H1 (cell line): ENCODE measurements at regions not wholly inside any gene's neighbourhood (a gene's known extent, or its start where the extent isn't known, plus 50 kb on each side); places are given as distances from the start of the nearest gene placed in this dataset.

Source experiments
- CTCF ChIA-PET: fragments of 300-600 bp; sonication (Branson Sonifier 250); formaldehyde crosslinking; loops from one replicate; lab custom pipeline; 2021; ENCODE audit not compliant: partially characterized antibody; lab: Charles Lee
- POLR2A ChIA-PET: fragments of 300-600 bp; sonication (Branson Sonifier 250); formaldehyde crosslinking; loops from one replicate; lab custom pipeline; 2021; ENCODE audit warnings: inconsistent platforms; ENCODE audit not compliant: partially characterized antibody; lab: Charles Lee
- DNase-seq, 2 experiments: peaks; one replicate each; pipeline versions ENCODE4 v3.0.0 to v3.0.0-alpha.2; 2010 to 2022; ENCODE audit warnings: low spot score in 2 of 2, low read depth in 1 of 2, mixed read lengths in 1 of 2
- FAIRE-seq: peaks from 2 replicates; lab custom pipeline; 2011; peaks lifted over from hg19 to GRCh38; lab: Jason Lieb, UNC
- H2AFZ ChIP-seq: 2 replicates; pipeline ENCODE4 v1.8.1; 2012; ENCODE audit warnings: low read length, inconsistent platforms
- H2AK5ac ChIP-seq: 2 replicates; pipeline ENCODE4 v1.6.1; 2013; ENCODE audit warnings: low read depth, low read length
- H2BK120ac ChIP-seq: replicated peaks from 2 replicates; pipeline ENCODE3; 2013; ENCODE audit warnings: low read depth, low read length, inconsistent platforms
- H2BK12ac ChIP-seq: 2 replicates; pipeline ENCODE4 v1.6.1; 2013; ENCODE audit warnings: low read depth, low read length
- H2BK15ac ChIP-seq: 2 replicates; pipeline ENCODE4 v1.6.1; 2013; ENCODE audit warnings: low read length
- H2BK20ac ChIP-seq: 2 replicates; pipeline ENCODE4 v1.6.1; 2013; ENCODE audit warnings: low read length
- H2BK5ac ChIP-seq: 2 replicates; pipeline ENCODE4 v1.6.1; 2013; ENCODE audit warnings: low read depth, low read length
- H3K14ac ChIP-seq: 2 replicates; pipeline ENCODE4 v1.6.1; 2013; ENCODE audit warnings: inconsistent platforms; ENCODE audit not compliant: insufficient read length
- H3K18ac ChIP-seq: 2 replicates; pipeline ENCODE4 v1.6.1; 2013; ENCODE audit warnings: low read length; ENCODE audit errors: extremely low read depth
- H3K23ac ChIP-seq: 2 replicates; pipeline ENCODE4 v1.6.1; 2013; ENCODE audit warnings: inconsistent platforms; ENCODE audit not compliant: insufficient read length
- H3K23me2 ChIP-seq: 2 replicates; pipeline ENCODE4 v1.6.1; 2013; ENCODE audit warnings: low read depth, low read length
- H3K27ac ChIP-seq: 2 replicates; pipeline ENCODE4 v1.6.1; 2011; ENCODE audit warnings: low read depth, low read length, inconsistent platforms
- H3K27me3 ChIP-seq, 4 experiments: replicated peaks in 1 of 4; 1 replicate in 1 of 4; 2 replicates in 3 of 4; pipeline versions ENCODE4 v1.6.1 to v1.8.1; 2011 to 2013; ENCODE audit warnings: low read length in 3 of 4, mild to moderate bottlenecking in 3 of 4, inconsistent platforms in 2 of 4, mixed read lengths in 2 of 4, moderate library complexity in 1 of 4; ENCODE audit not compliant: control insufficient read depth in 3 of 4, insufficient read depth in 3 of 4; ENCODE audit errors: extremely low read depth in 1 of 4
- H3K36me3 ChIP-seq, 4 experiments: 2 replicates each; pipeline versions ENCODE4 v1.6.1 to v1.8.1; 2011 to 2013; ENCODE audit warnings: mild to moderate bottlenecking in 4 of 4, low read length in 3 of 4, moderate library complexity in 2 of 4, control low read depth in 1 of 4, inconsistent platforms in 1 of 4; ENCODE audit not compliant: insufficient read depth in 4 of 4, control insufficient read depth in 2 of 4
- H3K4ac ChIP-seq: replicated peaks from 2 replicates; pipeline ENCODE3; 2013; ENCODE audit warnings: low read length, low read depth, mixed read lengths, inconsistent platforms; ENCODE audit not compliant: insufficient read length
- H3K4me1 ChIP-seq, 4 experiments: replicated peaks in 1 of 4; 1 replicate in 1 of 4; 2 replicates in 3 of 4; pipeline versions ENCODE4 v1.6.1 to v1.8.1; 2011 to 2013; ENCODE audit warnings: low read length in 3 of 4, inconsistent platforms in 2 of 4, mixed read lengths in 1 of 4; ENCODE audit not compliant: insufficient read depth in 4 of 4, control insufficient read depth in 3 of 4
- H3K4me2 ChIP-seq, 2 experiments: 2 replicates each; pipeline versions ENCODE4 v1.6.1 to v1.8.1; 2011 to 2013; ENCODE audit warnings: low read depth in 2 of 2, low read length in 2 of 2, control low read depth in 1 of 2, inconsistent platforms in 1 of 2, mild to moderate bottlenecking in 1 of 2; ENCODE audit not compliant: insufficient read depth in 1 of 2
- H3K4me3 ChIP-seq, 4 experiments: fragments of 200-600, 300-600 bp in 1 of 4; sonication (generic), shearing (Covaris generic), sonication (Bioruptor Twin) in 1 of 4; 2 replicates each; pipeline versions ENCODE4 v1.5.1 to v1.8.1; 2011 to 2016; ENCODE audit warnings: low read length in 4 of 4, low read depth in 3 of 4, control low read depth in 2 of 4, inconsistent platforms in 2 of 4, mild to moderate bottlenecking in 2 of 4, mixed read lengths in 1 of 4, moderate library complexity in 1 of 4; ENCODE audit not compliant: insufficient read depth in 2 of 4; ENCODE audit errors: extremely low read depth in 1 of 4
- H3K56ac ChIP-seq: replicated peaks from 2 replicates; pipeline ENCODE3; 2013; ENCODE audit warnings: low read depth, mild to moderate bottlenecking, mixed read lengths, low read length, inconsistent platforms; ENCODE audit not compliant: insufficient read length
- H3K79me1 ChIP-seq: 2 replicates; pipeline ENCODE4 v1.6.1; 2013; ENCODE audit warnings: low read depth, low read length, control low read depth
- H3K79me2 ChIP-seq, 2 experiments: 2 replicates each; pipeline versions ENCODE4 v1.6.1 to v1.8.1; 2012 to 2013; ENCODE audit warnings: low read length in 2 of 2, mild to moderate bottlenecking in 2 of 2, inconsistent platforms in 1 of 2; ENCODE audit not compliant: insufficient read depth in 2 of 2, control insufficient read depth in 1 of 2
- H3K9ac ChIP-seq, 4 experiments: replicated peaks in 1 of 4; 1 replicate in 1 of 4; 2 replicates in 3 of 4; pipeline versions ENCODE4 v1.6.1 to v1.8.1; 2011 to 2013; ENCODE audit warnings: low read depth in 3 of 4, low read length in 3 of 4, control low read depth in 2 of 4, mild to moderate bottlenecking in 2 of 4, moderate library complexity in 2 of 4, inconsistent platforms in 1 of 4; ENCODE audit errors: extremely low read depth in 1 of 4
- H3K9me3 ChIP-seq, 2 experiments: 2 replicates each; pipeline versions ENCODE4 v1.6.1 to v1.8.1; 2012 to 2013; ENCODE audit warnings: mild to moderate bottlenecking in 2 of 2, moderate library complexity in 2 of 2, control low read depth in 1 of 2, inconsistent platforms in 1 of 2, low read depth in 1 of 2, low read length in 1 of 2, mixed read lengths in 1 of 2; ENCODE audit not compliant: insufficient read depth in 2 of 2
- H4K20me1 ChIP-seq, 2 experiments: replicated peaks in 1 of 2; 2 replicates each; pipeline versions ENCODE3 to v1.8.1; 2011 to 2013; ENCODE audit warnings: inconsistent platforms in 2 of 2, low read length in 2 of 2, mild to moderate bottlenecking in 1 of 2; ENCODE audit not compliant: insufficient read depth in 2 of 2, control insufficient read depth in 1 of 2
- H4K5ac ChIP-seq: 2 replicates; pipeline ENCODE4 v1.6.1; 2013; ENCODE audit warnings: low read length, low read depth, mixed read lengths, inconsistent platforms; ENCODE audit not compliant: insufficient read length
- H4K8ac ChIP-seq: 2 replicates; pipeline ENCODE4 v1.8.0; 2013; ENCODE audit warnings: mild to moderate bottlenecking, moderate library complexity, low read length, inconsistent platforms; ENCODE audit not compliant: insufficient read depth; ENCODE audit errors: extremely low read depth
- H4K91ac ChIP-seq: replicated peaks from 2 replicates; pipeline ENCODE3; 2013; ENCODE audit warnings: low read length, mixed read lengths, inconsistent platforms; ENCODE audit not compliant: insufficient read length
- BRCA1 ChIP-seq: IDR thresholded peaks from 2 replicates; pipeline ENCODE4 v1.6.1; 2012; ENCODE audit warnings: low read depth, low read length, improper control_type of control experiment
- CBX8 ChIP-seq: fragments of 300-800, 300-1000 bp; sonication (generic); IDR thresholded peaks from 2 replicates; pipeline ENCODE4 v1.7.1; 2016; ENCODE audit warnings: low read depth, low read length, borderline replicate concordance
- CTBP2 ChIP-seq: IDR thresholded peaks from 2 replicates; pipeline ENCODE4 v1.7.0; 2011; ENCODE audit warnings: borderline replicate concordance, mild to moderate bottlenecking, moderate library complexity, mixed read lengths, low read length; ENCODE audit not compliant: insufficient read depth, insufficient read length
- GTF2F1 ChIP-seq: IDR thresholded peaks from 2 replicates; pipeline ENCODE4 v1.6.1; 2012; ENCODE audit warnings: low read depth, low read length, improper control_type of control experiment, borderline replicate concordance
- KDM1A ChIP-seq: fragments of 200-600, 300-600 bp; sonication (generic); IDR thresholded peaks from 2 replicates; pipeline ENCODE4 v1.7.1; 2016; ENCODE audit warnings: mild to moderate bottlenecking, low read length, borderline replicate concordance
- MAX ChIP-seq: IDR thresholded peaks from 2 replicates; pipeline ENCODE4 v1.6.1; 2012; ENCODE audit warnings: inconsistent platforms
- NRF1 ChIP-seq: IDR thresholded peaks from 2 replicates; pipeline ENCODE4 v1.6.1; 2011; ENCODE audit warnings: mild to moderate bottlenecking, low read depth, low read length, improper control_type of control experiment
- RFX5 ChIP-seq: IDR thresholded peaks from 2 replicates; pipeline ENCODE4 v1.6.1; 2011; ENCODE audit warnings: low read depth, low read length, improper control_type of control experiment, borderline replicate concordance
- RNF2 ChIP-seq: fragments of 200-900, 300-1000 bp; sonication (generic); IDR thresholded peaks from 2 replicates; pipeline ENCODE4 v1.7.1; 2016; ENCODE audit warnings: borderline replicate concordance, low read depth, mild to moderate bottlenecking, antibody characterized with exemption, low read length; ENCODE audit not compliant: poor library complexity, severe bottlenecking; ENCODE audit errors: missing control alignments
- SP1 ChIP-seq: IDR thresholded peaks from 2 replicates; pipeline ENCODE4 v1.6.1; 2011; ENCODE audit warnings: low read depth, low read length
- WGBS, 2 experiments: shearing (Covaris generic) in 1 of 2; methylation state at CpG; one replicate each; pipeline versions ENCODE4 v1.1.6 to v1.1.7; 2013 to 2015; ENCODE audit warnings: low lambda C conversion rate in 2 of 2, mixed read lengths in 2 of 2, inconsistent platforms in 1 of 2, low coverage in 1 of 2, missing lambda C conversion rate in 1 of 2; ENCODE audit not compliant: insufficient replicate concordance in 2 of 2, insufficient coverage in 1 of 2, insufficient read length in 1 of 2; ENCODE audit errors: extremely low coverage in 1 of 2, missing lambda C conversion rate in 1 of 2; 5-methylcytosine and 5-hydroxymethylcytosine counted together

- no peak overlapping the region for H4K91ac ChIP-seq
- no peak overlapping the region for H2BK120ac ChIP-seq
- H4K20me1 ChIP-seq, result no peaks in the 10 kb centered on the region
- H3K36me3 ChIP-seq, result 0 out of 8 replicates have a peak, but pooled peaks cover 0 to 4% (median 0%) of the 10 kb centered on the region in 4 experiments
- H2BK20ac ChIP-seq, result no peak overlapping the region
- H2AK5ac ChIP-seq, result no peak overlapping the region
- peaks cover 0 to 2% (median 0%) of the 10 kb centered on the region in 4 experiments; a peak in 1 of 7 replicates for H3K4me1 ChIP-seq
- no peak overlapping the region for H3K27ac ChIP-seq
- H2BK15ac ChIP-seq, result no peak overlapping the region
- FAIRE-seq (no peak), DNase-seq (no peak)
- H3K23me2 ChIP-seq, result no peaks in the 10 kb centered on the region
- no peak overlapping the region for H3K56ac ChIP-seq
- no peak overlapping the region for H3K4me2 ChIP-seq
- H3K18ac ChIP-seq, result no peak overlapping the region
- TF ChIP-seq GTF2F1 (no peak), SP1 (no peak), RFX5 (no peak), NRF1 (no peak), KDM1A (no peak), CBX8 (no peak), CTBP2 (no peak), RNF2 (no peak), MAX (no peak), BRCA1 (no peak)
- POLR2A ChIA-PET, result no interaction called here
- no peak overlapping the region for H3K14ac ChIP-seq
- H4K5ac ChIP-seq, result no peak overlapping the region
- CTCF ChIA-PET, result no interaction called here
- H3K79me1 ChIP-seq, result no peaks in the 10 kb centered on the region
- H3K9ac ChIP-seq, result no peak overlapping the region
- H2BK5ac ChIP-seq, result no peak overlapping the region
- WGBS, 2 experiments, result 86% methylated on average over 4 of the region's 4 CpGs; no CpG with 5 or more reads in 1 of the 2 experiments
- H4K8ac ChIP-seq, result no peak overlapping the region
- no peak overlapping the region for H2AFZ ChIP-seq
- H3K4me3 ChIP-seq, result no peak overlapping the region
- H3K9me3 ChIP-seq, result peaks cover 5 to 8% of the 10 kb centered on the region in 2 experiments; a peak in 2 of 4 replicates
- H3K27me3 ChIP-seq, result no peaks in the 10 kb centered on the region
- H3K4ac ChIP-seq, result no peak overlapping the region
- no peak overlapping the region; the same call in 1 of the 2 replicates for H2BK12ac ChIP-seq
- H3K79me2 ChIP-seq, result no peaks in the 10 kb centered on the region
- no peak overlapping the region for H3K23ac ChIP-seq
Measured at GRCh38 chr4:15173251-15173650, 171.0 kb downstream of the CPEB2 start.
